OCI-LY7 (cell line): ENCODE measurements at regions not wholly inside any gene's neighbourhood (a gene's known extent, or its start where the extent isn't known, plus 50 kb on each side); places are given as distances from the start of the nearest gene placed in this dataset.
"Not testable (repeated sequence)": the region's sequence is repeated elsewhere in the genome, so short reads cannot be mapped to it uniquely, and the experiment has no call there.

ENCODE experiments used
- BruUV-seq: library from RNA; stranded (reverse); fragments of 400-500 nt; replicated peaks from 2 replicates; lab custom pipeline; 2021; lab: Mats Ljungman, UMichigan
- CTCF ChIA-PET: fragments of 300-600 bp; sonication (Branson Sonifier 250); formaldehyde crosslinking; loops from one replicate; lab custom pipeline; 2022; ENCODE audit warnings: antibody characterized with exemption; ENCODE audit not compliant: unreplicated experiment; lab: Charles Lee
- POLR2A ChIA-PET: fragments of 300-600 bp; sonication (Branson Sonifier 250); formaldehyde crosslinking; loops from one replicate; lab custom pipeline; 2022; ENCODE audit warnings: antibody characterized with exemption; lab: Charles Lee
- DNase-seq: peaks from one replicate; pipeline ENCODE4 v3.0.0-alpha.2; 2015; ENCODE audit warnings: low spot score
- H2AFZ ChIP-seq: fragments of 200-600 bp; sonication (generic), shearing (Covaris generic); 2 replicates; pipeline ENCODE4 v1.6.1; 2014; ENCODE audit warnings: mild to moderate bottlenecking, antibody characterized with exemption, low read length, moderate library complexity
- H3K27ac ChIP-seq: fragments of 200-600 bp; sonication (generic); 2 replicates; pipeline ENCODE4 v1.5.1; 2014; ENCODE audit warnings: mixed run types, low read depth, mild to moderate bottlenecking, moderate library complexity, low read length, inconsistent platforms; ENCODE audit not compliant: poor library complexity, severe bottlenecking
- H3K36me3 ChIP-seq: fragments of 200-600 bp; sonication (generic); 2 replicates; pipeline ENCODE4 v1.6.1; 2014; ENCODE audit warnings: mild to moderate bottlenecking, antibody characterized with exemption, low read length, moderate library complexity, mixed read lengths; ENCODE audit not compliant: insufficient read depth
- H3K4me1 ChIP-seq: fragments of 200-600 bp; sonication (generic); 2 replicates; pipeline ENCODE4 v1.5.1; 2014; ENCODE audit warnings: mild to moderate bottlenecking, low read length; ENCODE audit not compliant: insufficient read depth, poor library complexity, severe bottlenecking
- H3K4me2 ChIP-seq: fragments of 200-600 bp; sonication (generic); 2 replicates; pipeline ENCODE4 v1.6.1; 2014; ENCODE audit warnings: mild to moderate bottlenecking, low read length
- H3K4me3 ChIP-seq: fragments of 200-600 bp; sonication (generic); 2 replicates; pipeline ENCODE4 v1.5.1; 2014; ENCODE audit warnings: mild to moderate bottlenecking, low read depth, low read length; ENCODE audit not compliant: poor library complexity, severe bottlenecking
- H3K79me2 ChIP-seq: fragments of 200-600 bp; sonication (generic); 2 replicates; pipeline ENCODE4 v1.6.1; 2016; ENCODE audit warnings: low read depth, mild to moderate bottlenecking, low read length, moderate library complexity, mixed read lengths; ENCODE audit not compliant: insufficient read depth
- H3K9me2 ChIP-seq: fragments of 200-600 bp; sonication (generic); 2 replicates; pipeline ENCODE4 v1.6.1; 2016; ENCODE audit warnings: mild to moderate bottlenecking, low read length, mixed read lengths; ENCODE audit not compliant: insufficient read depth
- H3K9me3 ChIP-seq: fragments of 200-600 bp; sonication (generic); 2 replicates; pipeline ENCODE4 v1.6.1; 2014; ENCODE audit warnings: mild to moderate bottlenecking, mixed run types, low read length, mixed read lengths
- H4K20me1 ChIP-seq: fragments of 200-600 bp; sonication (generic); 2 replicates; pipeline ENCODE4 v1.6.1; 2014; ENCODE audit warnings: mild to moderate bottlenecking, antibody characterized with exemption, low read length, moderate library complexity, mixed read lengths; ENCODE audit not compliant: insufficient read depth
- CTCF ChIP-seq: fragments of 200-600 bp; sonication (generic); conservative IDR thresholded peaks from 2 replicates; pipeline ENCODE4 v1.5.1; 2014; ENCODE audit warnings: mild to moderate bottlenecking, antibody characterized with exemption, low read length, moderate library complexity, mixed read lengths
- EZH2phosphoT487 ChIP-seq: fragments of 200-600 bp; sonication (generic); IDR thresholded peaks from 2 replicates; pipeline ENCODE4 v1.6.1; 2018; ENCODE audit warnings: low read depth, borderline replicate concordance, mild to moderate bottlenecking, mixed run types, antibody characterized with exemption, low read length, moderate library complexity, mixed read lengths
- intact Hi-C: fragments of 100-400 bp; cut with micrococcal nuclease; formaldehyde crosslinking; loops from one replicate; pipeline ENCODE4 v1.10.0; 2022; ENCODE audit not compliant: unreplicated experiment

GRCh38 chr4:82241534-82241933, 132.3 kb downstream of the HNRNPD start:
- no peak overlapping the region for H3K4me3 ChIP-seq
- no peak overlapping the region for H3K4me2 ChIP-seq
- intact Hi-C loops = no loop called here
- H3K4me1 ChIP-seq = no peaks in the 10 kb centered on the region
- no peaks in the 10 kb centered on the region for H3K9me2 ChIP-seq
- H3K27ac ChIP-seq = no peak overlapping the region
- no peak for DNase-seq
- H3K36me3 ChIP-seq = no peaks in the 10 kb centered on the region
- ChIA-PET POLR2A (no interaction called here), CTCF (interaction anchor here (0.6 kb wide), 1 partner anchor 1855 kb away, joined by 3 read pairs; no protein-coding TSS in a partner anchor)
- no peak overlapping the region for H2AFZ ChIP-seq
- TF ChIP-seq EZH2phosphoT487 = no peak
- TF ChIP-seq CTCF = no peak
- H4K20me1 ChIP-seq = no peaks in the 10 kb centered on the region
- H3K79me2 ChIP-seq = no peaks in the 10 kb centered on the region
- no peaks in the 10 kb centered on the region for H3K9me3 ChIP-seq
- BruUV-seq = no TSS peak

DNA sequence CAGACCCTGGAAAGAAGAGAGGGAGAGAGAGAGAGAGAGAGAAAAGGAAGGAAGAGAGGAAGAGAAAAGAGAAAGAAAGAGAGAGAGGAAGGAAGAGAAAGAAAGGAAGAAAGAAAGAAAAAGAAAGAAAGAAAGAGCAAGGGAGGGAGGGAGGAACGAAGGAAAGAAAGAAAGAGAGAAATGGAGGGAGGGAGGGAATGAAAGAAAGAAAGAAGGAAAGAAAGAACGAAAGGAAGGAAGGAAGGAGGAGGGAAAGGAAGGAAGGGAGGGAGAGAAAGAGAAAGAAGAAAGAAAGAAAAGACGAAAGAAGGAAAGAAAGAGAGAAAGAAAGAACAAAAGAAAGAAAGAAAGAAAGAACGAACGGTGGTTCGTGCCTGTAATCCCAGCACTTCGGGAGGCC, 133.4 kb downstream of the HNRNPD start:
- POLR2A ChIA-PET = interaction anchor here (0.7 kb wide), 1 partner anchor 102 kb away, joined by 3 read pairs; no protein-coding TSS in a partner anchor
- Histone ChIP-seq H3K4me3 (no peak overlapping the region), H3K27ac (no peak overlapping the region), H3K4me2 (no peak overlapping the region), H3K4me1 (no peaks in the 10 kb centered on the region), H2AFZ (no peak overlapping the region), H4K20me1 (no peaks in the 10 kb centered on the region), H3K9me2 (no peaks in the 10 kb centered on the region), H3K79me2 (no peaks in the 10 kb centered on the region), H3K9me3 (no peaks in the 10 kb centered on the region), H3K36me3 (no peaks in the 10 kb centered on the region)
- intact Hi-C loops = no loop called here
- CTCF ChIA-PET = no interaction called here
- TF ChIP-seq CTCF (no peak), EZH2phosphoT487 (no peak)
- no peak for DNase-seq
- no TSS peak for BruUV-seq

GRCh38 chr4:82237142-82237541, 136.6 kb downstream of the HNRNPD start:
- H3K36me3 ChIP-seq, H3K4me2 ChIP-seq, H3K79me2 ChIP-seq, POLR2A ChIA-PET, H3K9me2 ChIP-seq, intact Hi-C loops, H3K9me3 ChIP-seq, H3K4me1 ChIP-seq, H4K20me1 ChIP-seq, CTCF ChIA-PET, DNase-seq, H2AFZ ChIP-seq, H3K27ac ChIP-seq, H3K4me3 ChIP-seq, BruUV-seq: not testable (repeated sequence)
